Calu3 (cell line): ENCODE measurements at regions not wholly inside any gene's neighbourhood (a gene's known extent, or its start where the extent isn't known, plus 50 kb on each side); places are given as distances from the start of the nearest gene placed in this dataset.

Experiments
- BruUV-seq: library from RNA; stranded (reverse); fragments of 400-500 nt; replicated peaks from 2 replicates; lab custom pipeline; 2021; lab: Mats Ljungman, UMichigan
- CTCF ChIA-PET: fragments of 300-600 bp; sonication (Branson Sonifier 250); formaldehyde crosslinking; loops from one replicate; lab custom pipeline; 2022; ENCODE audit warnings: antibody characterized with exemption; lab: Charles Lee
- DNase-seq: peaks from one replicate; pipeline ENCODE4 v3.0.0; 2022
- H3K27ac Mint-ChIP-seq: one replicate; pipeline ENCODE4 v1.8.0; 2022; ENCODE audit warnings: mixed read lengths; ENCODE audit not compliant: unreplicated experiment
- H3K27me3 Mint-ChIP-seq: one replicate; pipeline ENCODE4 v1.8.0; 2022; ENCODE audit warnings: mixed read lengths; ENCODE audit not compliant: unreplicated experiment
- H3K36me3 Mint-ChIP-seq: one replicate; pipeline ENCODE4 v1.8.0; 2022; ENCODE audit warnings: mild to moderate bottlenecking, moderate library complexity, mixed read lengths; ENCODE audit not compliant: insufficient read depth, unreplicated experiment
- H3K4me1 Mint-ChIP-seq: one replicate; pipeline ENCODE4 v1.8.0; 2022; ENCODE audit warnings: mild to moderate bottlenecking, low read depth, mixed read lengths; ENCODE audit not compliant: unreplicated experiment
- H3K4me3 Mint-ChIP-seq: one replicate; pipeline ENCODE4 v1.8.0; 2022; ENCODE audit warnings: mild to moderate bottlenecking, low read depth, moderate library complexity, mixed read lengths; ENCODE audit not compliant: unreplicated experiment
- H3K9me3 Mint-ChIP-seq: one replicate; pipeline ENCODE4 v1.8.0; 2022; ENCODE audit warnings: low read depth, mixed read lengths; ENCODE audit not compliant: unreplicated experiment
- intact Hi-C: fragments of 100-400 bp; cut with micrococcal nuclease; formaldehyde crosslinking; loops from one replicate; pipeline ENCODE4 v1.10.0; 2022; ENCODE audit not compliant: unreplicated experiment
- TF ChIP-seq, protein P1 (sequence below): fragments of 200-600 bp; IDR thresholded peaks from one replicate; pipeline ENCODE4 v1.8.0; 2022; ENCODE audit warnings: antibody characterized with exemption; ENCODE audit not compliant: unreplicated experiment

DNA sequence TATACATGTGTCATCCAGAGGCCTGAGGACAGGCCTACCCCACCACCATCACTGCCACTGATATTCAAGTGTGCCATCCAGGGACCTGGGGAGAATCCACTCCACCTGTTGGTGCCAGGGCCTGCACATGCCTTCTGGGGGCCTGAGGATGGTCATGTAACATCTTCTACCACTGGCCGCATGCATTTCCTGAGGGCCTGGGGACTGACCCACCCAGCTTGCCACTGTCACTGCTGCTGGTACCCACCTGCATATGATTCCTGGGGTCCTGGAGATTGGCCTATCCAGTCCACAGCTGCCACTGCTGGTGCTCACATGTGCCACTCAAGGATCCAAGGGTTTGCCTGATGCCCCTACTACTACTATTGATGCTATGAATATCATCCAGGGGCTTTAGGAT is 184.3 kb upstream of the SYNCRIP start:
- CTCF ChIA-PET, result no interaction called here
- Mint-ChIP-seq H3K36me3 (no peaks in the 10 kb centered on the region), H3K27me3 (no peaks in the 10 kb centered on the region), H3K9me3 (no peaks in the 10 kb centered on the region), H3K4me1 (no peaks in the 10 kb centered on the region), H3K27ac (no peak overlapping the region), H3K4me3 (no peak overlapping the region)
- TF ChIP-seq, protein P1, sequence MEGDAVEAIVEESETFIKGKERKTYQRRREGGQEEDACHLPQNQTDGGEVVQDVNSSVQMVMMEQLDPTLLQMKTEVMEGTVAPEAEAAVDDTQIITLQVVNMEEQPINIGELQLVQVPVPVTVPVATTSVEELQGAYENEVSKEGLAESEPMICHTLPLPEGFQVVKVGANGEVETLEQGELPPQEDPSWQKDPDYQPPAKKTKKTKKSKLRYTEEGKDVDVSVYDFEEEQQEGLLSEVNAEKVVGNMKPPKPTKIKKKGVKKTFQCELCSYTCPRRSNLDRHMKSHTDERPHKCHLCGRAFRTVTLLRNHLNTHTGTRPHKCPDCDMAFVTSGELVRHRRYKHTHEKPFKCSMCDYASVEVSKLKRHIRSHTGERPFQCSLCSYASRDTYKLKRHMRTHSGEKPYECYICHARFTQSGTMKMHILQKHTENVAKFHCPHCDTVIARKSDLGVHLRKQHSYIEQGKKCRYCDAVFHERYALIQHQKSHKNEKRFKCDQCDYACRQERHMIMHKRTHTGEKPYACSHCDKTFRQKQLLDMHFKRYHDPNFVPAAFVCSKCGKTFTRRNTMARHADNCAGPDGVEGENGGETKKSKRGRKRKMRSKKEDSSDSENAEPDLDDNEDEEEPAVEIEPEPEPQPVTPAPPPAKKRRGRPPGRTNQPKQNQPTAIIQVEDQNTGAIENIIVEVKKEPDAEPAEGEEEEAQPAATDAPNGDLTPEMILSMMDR, result no peak
- intact Hi-C loops, result no loop called here
- DNase-seq, result no peak
- no TSS peak for BruUV-seq

DNA sequence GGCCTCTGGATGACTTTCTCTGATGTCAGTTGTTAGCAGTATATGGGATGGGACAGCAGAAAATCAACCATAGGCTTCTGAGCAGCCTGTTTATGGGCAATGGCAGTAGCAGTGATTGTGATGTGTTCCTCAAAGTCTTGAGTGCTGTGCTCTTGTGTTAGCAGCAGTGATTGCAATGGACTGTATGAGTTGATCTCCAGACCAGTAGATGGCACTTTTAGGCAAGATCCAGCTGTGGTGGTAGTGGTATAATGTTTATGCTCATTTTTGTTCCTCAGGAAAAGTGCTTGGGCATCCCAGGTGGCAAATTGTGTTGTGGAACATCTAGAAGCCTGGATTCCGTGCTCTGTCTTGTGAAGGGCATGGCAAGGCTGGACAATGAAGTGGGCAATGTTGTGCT is 181.6 kb upstream of the SYNCRIP start:
- DNase-seq, result no peak
- H3K9me3 Mint-ChIP-seq, result no peaks in the 10 kb centered on the region
- intact Hi-C loops, result no loop called here
- no peak overlapping the region for H3K4me3 Mint-ChIP-seq
- no peaks in the 10 kb centered on the region for H3K4me1 Mint-ChIP-seq
- CTCF ChIA-PET, result interaction anchor here (0.8 kb wide), 1 partner anchor 98 kb away, joined by 3 read pairs; no protein-coding TSS in a partner anchor
- TF ChIP-seq, protein P1, result no peak
- no TSS peak for BruUV-seq
- H3K27ac Mint-ChIP-seq, result no peak overlapping the region
- no peaks in the 10 kb centered on the region for H3K36me3 Mint-ChIP-seq
- H3K27me3 Mint-ChIP-seq, result no peaks in the 10 kb centered on the region

DNA sequence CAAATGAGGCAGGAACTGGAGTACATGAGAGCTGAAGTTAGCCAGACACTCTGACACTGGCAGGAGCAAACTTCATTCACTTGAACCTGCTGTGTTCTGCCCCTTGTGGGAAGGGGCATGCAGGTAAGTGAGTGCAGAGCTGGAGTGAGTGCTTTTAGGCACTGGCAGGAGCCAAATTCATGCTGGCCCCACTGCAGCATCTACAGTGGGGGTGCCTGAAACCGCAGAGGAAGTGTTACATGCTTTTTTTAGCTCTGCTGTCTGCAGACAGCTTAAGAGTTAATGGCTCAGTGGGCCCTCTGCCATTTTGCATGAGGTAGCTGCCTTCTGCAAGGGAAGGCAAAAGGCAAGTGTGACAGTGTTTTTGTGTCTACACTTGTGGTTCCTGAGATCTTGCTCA is 167.9 kb upstream of the SYNCRIP start:
- Mint-ChIP-seq H3K27me3 (peaks cover 23% of the 10 kb centered on the region), H3K4me3 (no peak overlapping the region), H3K9me3 (peaks cover 6% of the 10 kb centered on the region), H3K27ac (no peak overlapping the region), H3K36me3 (no peaks in the 10 kb centered on the region), H3K4me1 (no peaks in the 10 kb centered on the region)
- TF ChIP-seq, protein P1, result no peak
- intact Hi-C loops, result no loop called here
- no peak for DNase-seq
- no TSS peak for BruUV-seq
- CTCF ChIA-PET, result no interaction called here

DNA sequence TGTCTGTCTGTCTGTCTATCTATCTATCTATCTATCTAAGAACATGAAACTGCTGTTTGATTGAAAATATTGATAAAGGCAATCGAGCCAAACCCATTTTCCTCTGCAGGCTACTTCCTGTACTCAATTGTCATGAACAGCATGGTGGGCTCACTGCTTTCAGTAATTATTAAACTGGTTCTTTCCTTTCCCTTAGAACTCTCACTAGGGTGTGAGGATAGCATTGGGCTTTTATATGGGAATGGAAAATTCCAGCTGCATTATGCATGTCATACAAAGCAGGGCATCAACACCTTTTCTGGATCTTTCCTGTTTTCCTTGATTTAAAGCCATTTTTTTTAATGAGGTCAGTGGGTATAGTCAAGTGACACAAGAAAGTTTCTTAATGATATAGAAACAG is 161.0 kb upstream of the SYNCRIP start:
- TF ChIP-seq, protein P1, result no peak
- no peaks in the 10 kb centered on the region for H3K27me3 Mint-ChIP-seq
- CTCF ChIA-PET, result no interaction called here
- peaks cover 2% of the 10 kb centered on the region for H3K9me3 Mint-ChIP-seq
- BruUV-seq, result no TSS peak
- no peaks in the 10 kb centered on the region for H3K4me1 Mint-ChIP-seq
- H3K27ac Mint-ChIP-seq, result peak overlapping the region; percentile 39
- H3K4me3 Mint-ChIP-seq, result no peak overlapping the region
- no peak for DNase-seq
- H3K36me3 Mint-ChIP-seq, result no peaks in the 10 kb centered on the region
- intact Hi-C loops, result no loop called here
